Nephron progenitor cell (in vitro differentiated cells): ENCODE measurements at regions not wholly inside any gene's neighbourhood (a gene's known extent, or its start where the extent isn't known, plus 50 kb on each side); places are given as distances from the start of the nearest gene placed in this dataset.

Experiments
- DNase-seq: peaks from one replicate; pipeline ENCODE4 v3.0.0; 2021
- H3K27ac Mint-ChIP-seq: 2 replicates; pipeline ENCODE4 v1.8.0; 2021; ENCODE audit warnings: mild to moderate bottlenecking, moderate library complexity, mixed read lengths
- H3K27me3 Mint-ChIP-seq: 2 replicates; pipeline ENCODE4 v1.8.0; 2021; ENCODE audit warnings: mild to moderate bottlenecking, low read depth, mixed read lengths; ENCODE audit not compliant: poor library complexity
- H3K36me3 Mint-ChIP-seq: 2 replicates; pipeline ENCODE4 v1.8.0; 2021; ENCODE audit warnings: low read depth, mixed read lengths
- H3K4me1 Mint-ChIP-seq: 2 replicates; pipeline ENCODE4 v1.8.0; 2021; ENCODE audit warnings: mixed read lengths
- H3K4me3 Mint-ChIP-seq: 2 replicates; pipeline ENCODE4 v1.8.0; 2021; ENCODE audit warnings: mild to moderate bottlenecking, moderate library complexity, mixed read lengths
- H3K9me3 Mint-ChIP-seq: 2 replicates; pipeline ENCODE4 v1.8.0; 2021; ENCODE audit warnings: mild to moderate bottlenecking, moderate library complexity, mixed read lengths
- CTCF ChIP-seq: fragments of 200-600 bp; sonication (generic); IDR thresholded peaks from 2 replicates; pipeline ENCODE4 v1.5.0; 2021; ENCODE audit warnings: antibody characterized with exemption

- DNase-seq, result no peak
- TF ChIP-seq CTCF, result no peak
- Mint-ChIP-seq H3K27me3 (peaks cover under 1% of the 10 kb centered on the region), H3K9me3 (no peaks in the 10 kb centered on the region), H3K27ac (no peak overlapping the region), H3K36me3 (no peaks in the 10 kb centered on the region), H3K4me1 (no peaks in the 10 kb centered on the region), H3K4me3 (no peak overlapping the region)
Measured at GRCh38 chr10:61356354-61356753, 96.8 kb downstream of the TMEM26 start.

GRCh38 chr10:61355211-61355610 is 98.0 kb downstream of the TMEM26 start:
- H3K36me3 Mint-ChIP-seq, result no peaks in the 10 kb centered on the region
- H3K27me3 Mint-ChIP-seq, result peaks cover 3% of the 10 kb centered on the region
- no peak for TF ChIP-seq CTCF

GRCh38 chr10:61354401-61354975 is 98.7 kb downstream of the TMEM26 start:
- H3K9me3 Mint-ChIP-seq, result no peaks in the 10 kb centered on the region
- no peak overlapping the region for H3K27ac Mint-ChIP-seq
- no peak for TF ChIP-seq CTCF
- no peak for DNase-seq
- H3K4me3 Mint-ChIP-seq, result no peak overlapping the region
- H3K27me3 Mint-ChIP-seq, result peaks cover 3% of the 10 kb centered on the region
- H3K4me1 Mint-ChIP-seq, result no peaks in the 10 kb centered on the region
- H3K36me3 Mint-ChIP-seq, result no peaks in the 10 kb centered on the region

More at GRCh38 chr10:61355211-61355610, 98.0 kb downstream of the TMEM26 start:
- H3K9me3 Mint-ChIP-seq, result no peaks in the 10 kb centered on the region
- no peak overlapping the region for H3K4me3 Mint-ChIP-seq
- no peak overlapping the region for H3K27ac Mint-ChIP-seq
- H3K4me1 Mint-ChIP-seq, result no peaks in the 10 kb centered on the region
- DNase-seq, result no peak

GRCh38 chr10:61350794-61351193 is 102.4 kb downstream of the TMEM26 start:
- Mint-ChIP-seq H3K27me3 (peaks cover 3% of the 10 kb centered on the region), H3K36me3 (no peaks in the 10 kb centered on the region), H3K4me3 (no peak overlapping the region), H3K9me3 (no peaks in the 10 kb centered on the region), H3K27ac (no peak overlapping the region), H3K4me1 (no peaks in the 10 kb centered on the region)
- no peak for DNase-seq
- TF ChIP-seq CTCF, result no peak

GRCh38 chr10:61350068-61350467 is 103.1 kb downstream of the TMEM26 start:
- Mint-ChIP-seq H3K27ac (no peak overlapping the region), H3K27me3 (peaks cover 6% of the 10 kb centered on the region), H3K4me1 (no peaks in the 10 kb centered on the region), H3K9me3 (no peaks in the 10 kb centered on the region), H3K36me3 (no peaks in the 10 kb centered on the region), H3K4me3 (no peak overlapping the region)
- no peak for DNase-seq
- TF ChIP-seq CTCF, result no peak

GRCh38 chr10:61346796-61347413 is 106.3 kb downstream of the TMEM26 start:
- Mint-ChIP-seq H3K9me3 (no peaks in the 10 kb centered on the region), H3K36me3 (no peaks in the 10 kb centered on the region), H3K4me1 (no peaks in the 10 kb centered on the region), H3K27ac (no peak overlapping the region), H3K4me3 (no peak overlapping the region), H3K27me3 (peaks cover 6% of the 10 kb centered on the region)
- TF ChIP-seq CTCF, result no peak
- DNase-seq, result no peak
